ENCODE measurements at regions not wholly inside any gene's neighbourhood (a gene's known extent, or its start where the extent isn't known, plus 50 kb on each side); places are given as distances from the start of the nearest gene placed in this dataset.

GRCh38 chr4:171542640-171543039, 270.6 kb upstream of the GALNTL6 start:
- Histone ChIP-seq H3K4me1 (ENCODE audit: control insufficient read depth in 1 of 2, insufficient read depth in 1 of 2, low read depth in 1 of 2, low read length in 1 of 2) (no peaks in the 10 kb centered on the region), H3K27me3 (no peaks in the 10 kb centered on the region), H3K36me3 (no peaks in the 10 kb centered on the region), H3K27ac (no peak overlapping the region), H3K9me3 (no peaks in the 10 kb centered on the region), H3K4me3 (ENCODE audit: low read depth in 1 of 2, low read length in 1 of 2) (no peak overlapping the region)
- no peak for TF ChIP-seq CTCF (IDR thresholded peaks at IDR 0.05)

GRCh38 chr4:171538601-171539100, 274.6 kb upstream of the GALNTL6 start:
- H3K27me3 ChIP-seq = no peaks in the 10 kb centered on the region
- H3K9me3 ChIP-seq = no peaks in the 10 kb centered on the region
- H3K4me1 ChIP-seq (ENCODE audit: control insufficient read depth in 1 of 2, insufficient read depth in 1 of 2, low read depth in 1 of 2, low read length in 1 of 2) = no peaks in the 10 kb centered on the region
- H3K4me3 ChIP-seq (ENCODE audit: low read depth in 1 of 2, low read length in 1 of 2) = no peak overlapping the region
- TF ChIP-seq CTCF (IDR thresholded peaks at IDR 0.05) = no peak
- H3K36me3 ChIP-seq = no peaks in the 10 kb centered on the region
- no peak overlapping the region for H3K27ac ChIP-seq

- H3K27me3 ChIP-seq = no peaks in the 10 kb centered on the region
- H3K9me3 ChIP-seq = no peaks in the 10 kb centered on the region
- H3K4me3 ChIP-seq (ENCODE audit: low read depth in 1 of 2, low read length in 1 of 2) = no peak overlapping the region
- H3K36me3 ChIP-seq = no peaks in the 10 kb centered on the region
- no peaks in the 10 kb centered on the region for H3K4me1 ChIP-seq (ENCODE audit: control insufficient read depth in 1 of 2, insufficient read depth in 1 of 2, low read depth in 1 of 2, low read length in 1 of 2)
- TF ChIP-seq CTCF (IDR thresholded peaks at IDR 0.05) = no peak
- no peak overlapping the region for H3K27ac ChIP-seq
Measured at GRCh38 chr4:171534391-171534790, 278.8 kb upstream of the GALNTL6 start.

- Histone ChIP-seq H3K36me3 (no peaks in the 10 kb centered on the region), H3K27me3 (no peaks in the 10 kb centered on the region), H3K27ac (no peak overlapping the region), H3K4me3 (ENCODE audit: low read depth in 1 of 2, low read length in 1 of 2) (no peak overlapping the region), H3K9me3 (no peaks in the 10 kb centered on the region), H3K4me1 (ENCODE audit: control insufficient read depth in 1 of 2, insufficient read depth in 1 of 2, low read depth in 1 of 2, low read length in 1 of 2) (no peaks in the 10 kb centered on the region)
- TF ChIP-seq CTCF (IDR thresholded peaks at IDR 0.05) = no peak
Measured at GRCh38 chr4:171532968-171533367, 280.2 kb upstream of the GALNTL6 start.

- no peaks in the 10 kb centered on the region for H3K36me3 ChIP-seq
- no peak overlapping the region for H3K27ac ChIP-seq
- no peak overlapping the region for H3K4me3 ChIP-seq (ENCODE audit: low read depth in 1 of 2, low read length in 1 of 2)
- TF ChIP-seq CTCF (IDR thresholded peaks at IDR 0.05) = no peak
- no peaks in the 10 kb centered on the region for H3K27me3 ChIP-seq
- H3K4me1 ChIP-seq (ENCODE audit: control insufficient read depth in 1 of 2, insufficient read depth in 1 of 2, low read depth in 1 of 2, low read length in 1 of 2) = no peaks in the 10 kb centered on the region
- H3K9me3 ChIP-seq = no peaks in the 10 kb centered on the region
Measured at GRCh38 chr4:171524903-171525302, 288.3 kb upstream of the GALNTL6 start.

- no peaks in the 10 kb centered on the region for H3K36me3 ChIP-seq
- no peaks in the 10 kb centered on the region for H3K9me3 ChIP-seq
- no peak overlapping the region for H3K27ac ChIP-seq
- H3K4me1 ChIP-seq (ENCODE audit: control insufficient read depth in 1 of 2, insufficient read depth in 1 of 2, low read depth in 1 of 2, low read length in 1 of 2) = no peaks in the 10 kb centered on the region
- no peaks in the 10 kb centered on the region for H3K27me3 ChIP-seq
- no peak for TF ChIP-seq CTCF (IDR thresholded peaks at IDR 0.05)
- no peak overlapping the region for H3K4me3 ChIP-seq (ENCODE audit: low read depth in 1 of 2, low read length in 1 of 2)
Measured at GRCh38 chr4:171521726-171522125, 291.5 kb upstream of the GALNTL6 start.
